ENCODE measurements at regions not wholly inside any gene's neighbourhood (a gene's known extent, or its start where the extent isn't known, plus 50 kb on each side); places are given as distances from the start of the nearest gene placed in this dataset.

DNA sequence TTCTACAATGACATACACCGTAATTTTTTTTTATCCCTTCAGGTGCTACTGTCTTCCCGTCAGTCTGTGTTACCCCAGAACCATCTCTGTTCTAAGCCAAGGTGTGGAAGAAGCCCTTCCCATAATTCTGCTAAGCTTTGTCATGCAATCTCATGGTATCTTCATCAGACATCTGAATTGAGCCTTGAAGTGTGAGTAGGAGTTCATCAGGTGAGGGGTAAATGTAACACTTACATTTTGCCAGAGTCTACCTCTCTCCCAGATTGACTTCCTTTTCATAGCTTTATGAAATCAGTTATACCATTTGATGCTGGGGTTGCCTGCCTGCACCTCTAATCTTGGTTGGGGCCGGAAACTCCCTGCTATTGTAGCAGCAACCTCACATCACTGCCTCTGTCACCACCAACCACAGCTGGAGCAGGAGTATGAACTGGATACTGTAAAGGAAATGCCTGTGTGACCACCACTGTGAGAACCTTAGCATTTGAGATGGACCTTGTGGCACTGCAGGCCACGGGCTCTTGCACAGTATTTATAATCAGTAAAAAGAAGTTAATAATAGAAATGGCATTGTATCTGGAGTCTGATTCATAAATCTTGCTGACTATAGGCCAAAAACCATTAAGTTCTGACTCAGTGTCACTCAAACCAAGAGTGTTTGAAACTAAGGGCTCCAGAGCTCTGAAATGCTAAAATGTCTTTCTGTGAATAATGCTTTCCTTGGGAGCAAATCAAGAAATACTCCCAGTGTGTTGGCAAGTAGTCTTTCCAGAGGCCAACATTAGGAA is 58.7 kb upstream of the STK38L start:
- DNase-seq (ENCODE audit: extremely low read depth, low read depth), result peak; percentile 29
- TF ChIP-seq, protein P1, sequence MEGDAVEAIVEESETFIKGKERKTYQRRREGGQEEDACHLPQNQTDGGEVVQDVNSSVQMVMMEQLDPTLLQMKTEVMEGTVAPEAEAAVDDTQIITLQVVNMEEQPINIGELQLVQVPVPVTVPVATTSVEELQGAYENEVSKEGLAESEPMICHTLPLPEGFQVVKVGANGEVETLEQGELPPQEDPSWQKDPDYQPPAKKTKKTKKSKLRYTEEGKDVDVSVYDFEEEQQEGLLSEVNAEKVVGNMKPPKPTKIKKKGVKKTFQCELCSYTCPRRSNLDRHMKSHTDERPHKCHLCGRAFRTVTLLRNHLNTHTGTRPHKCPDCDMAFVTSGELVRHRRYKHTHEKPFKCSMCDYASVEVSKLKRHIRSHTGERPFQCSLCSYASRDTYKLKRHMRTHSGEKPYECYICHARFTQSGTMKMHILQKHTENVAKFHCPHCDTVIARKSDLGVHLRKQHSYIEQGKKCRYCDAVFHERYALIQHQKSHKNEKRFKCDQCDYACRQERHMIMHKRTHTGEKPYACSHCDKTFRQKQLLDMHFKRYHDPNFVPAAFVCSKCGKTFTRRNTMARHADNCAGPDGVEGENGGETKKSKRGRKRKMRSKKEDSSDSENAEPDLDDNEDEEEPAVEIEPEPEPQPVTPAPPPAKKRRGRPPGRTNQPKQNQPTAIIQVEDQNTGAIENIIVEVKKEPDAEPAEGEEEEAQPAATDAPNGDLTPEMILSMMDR (IDR thresholded peaks at IDR 0.05; ENCODE audit: low read depth, low read length), result no peak

DNA sequence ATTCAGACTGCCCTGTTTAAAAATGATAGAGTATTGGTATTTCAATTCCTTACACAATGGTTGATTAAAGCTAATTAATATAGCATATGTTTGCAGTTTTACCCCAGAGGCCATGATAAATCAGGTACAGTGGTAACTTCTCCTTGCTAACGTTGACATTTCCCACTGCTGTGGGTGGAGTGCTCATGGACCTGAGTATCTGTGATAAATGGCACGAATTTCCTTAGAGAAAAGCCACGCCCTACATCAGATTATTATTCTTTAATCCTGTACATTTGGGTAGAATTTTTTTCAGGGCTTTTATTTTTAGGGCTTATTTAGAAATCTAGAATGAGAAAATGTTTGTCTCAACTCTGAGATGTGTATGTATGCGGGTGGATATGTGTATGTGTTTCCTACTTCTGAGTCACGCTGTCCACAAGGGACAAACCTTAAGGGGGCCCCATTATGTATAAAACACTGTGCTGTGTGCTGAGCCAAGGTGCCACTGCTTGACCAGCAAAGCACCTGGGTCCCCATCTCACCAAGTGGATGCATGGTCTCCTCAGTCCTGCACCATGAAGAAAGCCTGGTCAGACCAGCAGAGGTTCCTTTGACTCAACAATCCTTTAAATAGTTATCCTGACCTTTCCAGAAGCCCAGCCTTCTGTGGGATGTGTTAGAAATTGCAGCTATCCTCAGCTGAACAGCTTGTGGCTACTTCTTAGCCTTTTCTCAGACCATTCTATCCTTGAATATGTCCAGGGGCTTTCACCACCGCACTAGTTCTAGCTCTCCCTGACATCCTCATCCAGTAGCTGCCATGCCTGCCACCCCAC is 57.9 kb upstream of the STK38L start:
- DNase-seq (ENCODE audit: extremely low read depth, low read depth), result no peak
- TF ChIP-seq, protein P1 (IDR thresholded peaks at IDR 0.05; ENCODE audit: low read depth, low read length), result no peak

DNA sequence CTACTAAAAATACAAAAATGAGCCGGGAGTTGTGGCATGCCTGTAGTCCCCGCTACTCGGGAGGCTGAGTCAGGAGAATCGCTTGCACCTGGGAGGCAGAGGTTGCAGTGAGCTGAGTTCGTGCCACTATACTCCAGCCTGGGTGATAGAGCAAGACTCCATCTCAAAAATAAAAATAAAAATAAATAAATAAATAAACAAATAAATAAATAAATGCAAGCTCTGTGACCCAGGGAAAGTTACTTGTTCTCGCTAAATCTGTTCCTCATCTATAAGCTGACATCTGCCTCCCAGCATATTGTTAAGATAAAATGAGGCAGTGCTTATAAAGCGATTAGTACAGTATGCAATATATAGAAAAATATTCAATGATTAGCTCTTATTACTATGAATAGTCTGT is 56.4 kb upstream of the STK38L start:
- TF ChIP-seq, protein P1 (IDR thresholded peaks at IDR 0.05; ENCODE audit: low read depth, low read length), result no peak
- DNase-seq (ENCODE audit: extremely low read depth, low read depth), result no peak

DNA sequence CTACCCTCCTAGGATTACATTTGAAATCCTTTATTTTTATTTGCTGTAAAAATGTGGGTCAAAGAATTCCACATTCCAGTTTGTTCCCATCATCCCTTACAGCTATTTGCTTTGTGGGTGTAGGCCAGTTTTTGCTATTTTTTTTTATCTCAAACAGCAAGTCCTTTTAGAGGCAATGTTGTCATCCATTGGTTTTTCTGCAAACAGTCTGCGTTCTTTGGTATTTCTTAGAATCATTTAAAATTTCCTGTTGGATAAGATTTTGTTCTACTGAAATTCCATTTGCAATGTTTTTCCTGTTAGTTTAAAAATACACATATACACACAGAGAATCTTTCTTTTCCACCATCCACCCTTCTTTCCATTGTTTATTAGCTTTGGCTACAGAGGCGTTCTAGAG is 53.3 kb upstream of the STK38L start:
- no peak for DNase-seq (ENCODE audit: extremely low read depth, low read depth)
- TF ChIP-seq, protein P1 (IDR thresholded peaks at IDR 0.05; ENCODE audit: low read depth, low read length), result no peak

DNA sequence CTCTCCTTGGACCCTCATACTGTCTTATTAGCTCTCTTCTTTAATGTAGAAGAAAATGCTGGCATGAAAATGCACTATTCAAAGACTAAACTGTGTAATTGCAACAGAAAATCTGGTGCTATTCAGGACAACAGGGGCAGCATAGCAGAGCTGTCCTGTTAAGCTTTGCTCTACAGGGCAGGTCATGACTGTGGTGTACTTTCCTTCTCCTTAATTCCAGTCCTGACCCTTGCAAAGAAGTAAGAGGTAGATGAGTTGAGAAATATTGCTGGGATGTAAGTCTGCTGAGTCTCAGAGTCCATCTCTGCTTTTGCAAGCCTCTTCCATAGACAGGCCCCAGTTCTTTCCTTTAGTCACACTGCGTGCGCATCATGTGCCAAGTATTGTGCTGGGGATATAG is 52.6 kb upstream of the STK38L start:
- no peak for DNase-seq (ENCODE audit: extremely low read depth, low read depth)
- TF ChIP-seq, protein P1 (IDR thresholded peaks at IDR 0.05; ENCODE audit: low read depth, low read length), result no peak

DNA sequence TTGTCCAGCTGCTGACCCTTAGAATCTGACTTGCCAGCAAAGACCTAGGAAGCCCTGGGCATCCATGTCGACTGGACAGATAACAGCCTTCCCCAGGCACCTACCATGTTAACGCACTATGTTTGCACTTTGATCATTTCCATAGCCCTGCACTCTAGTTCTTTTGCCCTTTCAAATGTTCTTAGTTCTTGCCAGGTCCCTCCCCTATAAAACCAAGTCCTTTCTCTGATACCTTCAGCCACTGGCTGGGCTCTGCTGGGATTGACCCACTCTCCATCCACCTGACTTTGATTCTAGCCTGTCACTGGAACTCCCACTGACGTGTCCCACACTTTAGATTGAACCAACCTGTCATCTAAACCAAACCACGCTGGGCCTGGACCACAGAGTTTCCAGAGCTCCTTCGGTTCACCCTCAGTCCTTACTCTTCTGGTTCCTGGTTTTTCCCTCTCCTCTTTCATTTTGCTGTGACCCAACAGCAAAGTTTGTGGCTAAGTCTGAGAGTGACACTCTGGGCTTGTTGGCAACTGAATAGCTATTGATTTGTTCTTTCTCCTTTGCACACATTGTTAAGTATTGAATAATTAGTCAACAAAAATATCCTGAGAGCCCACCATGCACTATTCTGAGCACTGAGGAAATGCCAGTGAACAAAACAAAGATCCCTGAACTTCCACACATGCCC is 51.8 kb upstream of the STK38L start:
- TF ChIP-seq, protein P1 (IDR thresholded peaks at IDR 0.05; ENCODE audit: low read depth, low read length), result no peak
- DNase-seq (ENCODE audit: extremely low read depth, low read depth), result no peak
